ENCODE measurements at regions not wholly inside any gene's neighbourhood (a gene's known extent, or its start where the extent isn't known, plus 50 kb on each side); places are given as distances from the start of the nearest gene placed in this dataset.

DNA sequence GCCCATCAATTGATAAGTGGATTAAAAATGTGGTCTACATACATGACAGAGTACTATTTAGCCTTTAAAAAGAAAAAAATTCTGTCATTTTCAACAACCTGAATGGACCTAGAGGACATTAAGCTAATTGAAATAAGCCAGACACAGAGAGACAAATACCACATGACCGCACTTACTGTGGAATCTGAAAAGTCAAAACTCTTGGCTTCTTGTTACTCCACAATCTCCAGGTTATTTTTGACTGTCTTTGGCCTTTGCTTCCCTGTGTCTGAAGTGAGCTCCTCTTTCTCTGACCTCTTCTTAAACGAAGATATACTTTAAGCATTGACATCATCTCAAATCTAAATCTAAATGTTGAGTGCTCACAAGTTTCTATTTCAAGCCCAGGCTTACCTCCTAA, 265.5 kb upstream of the ADRA1B start:
- no peak overlapping the region for H3K4me3 ChIP-seq (ENCODE audit: low read depth, low read length)
- TF ChIP-seq, protein P1, sequence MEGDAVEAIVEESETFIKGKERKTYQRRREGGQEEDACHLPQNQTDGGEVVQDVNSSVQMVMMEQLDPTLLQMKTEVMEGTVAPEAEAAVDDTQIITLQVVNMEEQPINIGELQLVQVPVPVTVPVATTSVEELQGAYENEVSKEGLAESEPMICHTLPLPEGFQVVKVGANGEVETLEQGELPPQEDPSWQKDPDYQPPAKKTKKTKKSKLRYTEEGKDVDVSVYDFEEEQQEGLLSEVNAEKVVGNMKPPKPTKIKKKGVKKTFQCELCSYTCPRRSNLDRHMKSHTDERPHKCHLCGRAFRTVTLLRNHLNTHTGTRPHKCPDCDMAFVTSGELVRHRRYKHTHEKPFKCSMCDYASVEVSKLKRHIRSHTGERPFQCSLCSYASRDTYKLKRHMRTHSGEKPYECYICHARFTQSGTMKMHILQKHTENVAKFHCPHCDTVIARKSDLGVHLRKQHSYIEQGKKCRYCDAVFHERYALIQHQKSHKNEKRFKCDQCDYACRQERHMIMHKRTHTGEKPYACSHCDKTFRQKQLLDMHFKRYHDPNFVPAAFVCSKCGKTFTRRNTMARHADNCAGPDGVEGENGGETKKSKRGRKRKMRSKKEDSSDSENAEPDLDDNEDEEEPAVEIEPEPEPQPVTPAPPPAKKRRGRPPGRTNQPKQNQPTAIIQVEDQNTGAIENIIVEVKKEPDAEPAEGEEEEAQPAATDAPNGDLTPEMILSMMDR (IDR thresholded peaks at IDR 0.05; ENCODE audit: insufficient read depth, low read depth, low read length, missing control alignments), result no peak

DNA sequence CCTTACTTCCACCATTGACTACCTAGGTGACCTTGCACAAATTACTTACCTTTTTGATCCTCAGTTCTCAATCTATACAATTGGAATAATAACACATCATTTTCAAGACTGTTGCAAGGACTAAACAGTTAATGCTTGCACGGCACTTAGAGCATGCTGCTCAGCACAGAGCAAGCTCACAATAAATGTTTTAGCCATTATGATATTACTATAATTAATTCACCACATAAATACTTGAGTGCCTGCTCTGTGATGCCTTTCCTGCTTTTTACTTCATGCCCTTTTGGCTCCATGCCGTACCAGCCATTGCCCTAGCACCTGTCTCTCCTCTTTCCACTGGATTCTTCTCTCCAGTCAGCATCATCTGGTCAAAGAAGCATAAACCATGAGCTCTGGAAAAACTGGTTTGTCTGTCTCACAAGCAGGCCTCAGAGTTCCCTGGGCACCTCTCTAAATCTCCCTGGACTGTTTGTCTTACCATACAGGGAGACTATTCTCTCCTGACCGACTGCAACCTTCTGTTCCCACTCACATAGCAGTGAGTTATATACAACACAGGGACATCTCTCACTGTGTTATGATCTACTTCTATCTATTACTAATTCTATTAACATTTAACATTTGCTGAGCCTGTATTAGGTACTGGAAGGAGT, 260.4 kb upstream of the ADRA1B start:
- no peak overlapping the region for H3K4me3 ChIP-seq (ENCODE audit: low read depth, low read length)
- no peak for DNase-seq (ENCODE audit: low read depth)
- TF ChIP-seq, protein P1 (IDR thresholded peaks at IDR 0.05; ENCODE audit: insufficient read depth, low read depth, low read length, missing control alignments), result no peak

More for the DNA sequence above, 265.5 kb upstream of the ADRA1B start:
- DNase-seq (ENCODE audit: low read depth), result no peak

DNA sequence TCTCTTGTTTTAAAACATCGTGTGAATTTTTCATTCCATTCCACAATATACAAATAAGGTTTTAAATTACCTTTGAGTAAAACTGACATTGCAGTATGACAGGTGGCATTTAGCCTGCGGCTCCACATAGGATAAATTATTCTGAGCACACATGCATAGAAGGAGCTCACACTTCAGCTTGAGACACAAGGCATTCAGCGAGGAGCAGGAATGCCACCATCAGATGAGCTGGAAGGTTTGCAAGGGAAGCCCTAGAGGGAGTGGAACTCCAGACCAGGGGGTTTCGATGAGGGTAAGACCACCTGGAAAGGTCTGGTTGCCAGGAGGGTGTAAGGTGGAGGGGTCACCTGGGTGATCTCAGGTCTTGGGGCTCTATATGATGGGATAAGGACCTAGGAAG, 259.0 kb upstream of the ADRA1B start:
- no peak overlapping the region for H3K4me3 ChIP-seq (ENCODE audit: low read depth, low read length)
- TF ChIP-seq, protein P1 (IDR thresholded peaks at IDR 0.05; ENCODE audit: insufficient read depth, low read depth, low read length, missing control alignments), result no peak
- no peak for DNase-seq (ENCODE audit: low read depth)

DNA sequence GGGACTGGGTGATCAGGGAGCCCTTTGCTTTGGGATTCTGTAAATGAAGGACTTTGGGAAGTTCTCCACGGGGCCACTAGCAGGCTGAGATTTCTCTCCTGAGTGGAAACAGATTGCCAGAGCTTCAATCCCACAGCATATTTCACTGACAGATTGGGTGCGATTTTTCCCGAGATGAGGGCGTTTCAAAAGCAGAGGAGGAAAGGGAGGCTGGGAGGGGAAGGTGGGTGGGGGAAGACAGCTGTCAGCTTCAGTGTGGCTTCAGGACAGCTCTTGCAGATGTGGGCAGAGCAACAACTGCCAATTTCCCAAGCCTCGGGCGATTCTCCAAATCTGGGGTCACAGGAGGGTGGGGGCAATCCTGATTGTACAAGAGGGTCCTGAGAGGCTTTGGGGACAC, 258.5 kb upstream of the ADRA1B start:
- DNase-seq (ENCODE audit: low read depth), result no peak
- H3K4me3 ChIP-seq (ENCODE audit: low read depth, low read length), result no peak overlapping the region
- TF ChIP-seq, protein P1 (IDR thresholded peaks at IDR 0.05; ENCODE audit: insufficient read depth, low read depth, low read length, missing control alignments), result no peak

DNA sequence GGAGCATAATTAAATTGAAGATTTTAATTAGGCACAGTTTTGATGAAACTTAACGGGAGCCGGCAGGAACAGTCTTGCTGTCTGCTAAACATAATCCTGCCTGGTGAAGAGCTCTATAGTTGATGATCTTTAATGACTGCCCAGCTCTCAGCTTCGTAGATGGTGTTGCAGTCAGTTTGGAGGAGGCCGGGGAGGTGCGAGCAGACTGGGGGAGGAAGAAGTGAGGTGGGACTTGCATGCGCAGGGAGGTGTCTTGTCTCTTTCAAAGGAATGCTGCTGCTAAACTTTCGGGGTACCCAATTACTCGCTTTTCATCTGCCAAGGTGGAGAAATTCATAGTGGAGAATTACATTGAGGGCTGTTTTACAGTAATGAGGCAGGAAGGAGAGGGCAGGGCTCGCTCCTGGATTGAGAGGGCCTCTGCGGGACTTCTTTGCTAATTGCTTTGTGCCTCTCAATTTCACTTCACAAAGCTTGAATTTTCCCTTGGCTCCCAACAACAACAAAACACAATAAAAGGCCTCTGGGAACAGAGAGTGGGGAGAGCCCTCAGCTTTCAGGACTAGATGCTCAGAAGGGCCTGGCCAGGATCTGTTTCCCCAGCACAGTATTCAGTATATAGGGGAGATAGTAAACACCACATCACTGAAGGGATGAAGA, 257.9 kb upstream of the ADRA1B start:
- no peak overlapping the region for H3K4me3 ChIP-seq (ENCODE audit: low read depth, low read length)
- DNase-seq (ENCODE audit: low read depth), result no peak
- TF ChIP-seq, protein P1 (IDR thresholded peaks at IDR 0.05; ENCODE audit: insufficient read depth, low read depth, low read length, missing control alignments), result no peak

DNA sequence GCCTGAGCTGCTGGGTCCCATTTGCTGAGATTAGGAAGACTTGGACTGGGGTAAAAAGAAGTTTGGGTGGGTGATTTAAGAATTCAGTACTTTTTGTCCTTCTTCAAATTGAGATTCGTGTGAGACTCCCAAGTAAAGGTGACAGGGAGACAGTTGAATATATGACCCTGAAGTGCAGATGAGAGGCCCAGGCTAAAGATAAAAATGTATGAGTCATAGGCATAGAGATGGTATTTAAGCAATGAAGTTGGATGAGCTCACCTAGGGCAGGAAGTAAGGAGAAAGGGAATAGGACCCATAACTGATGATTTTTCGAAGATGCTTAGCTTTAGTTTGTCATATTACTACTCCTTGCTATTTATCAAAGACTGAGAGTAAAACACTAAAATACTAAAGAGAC, 255.9 kb upstream of the ADRA1B start:
- no peak overlapping the region for H3K4me3 ChIP-seq (ENCODE audit: low read depth, low read length)
- TF ChIP-seq, protein P1 (IDR thresholded peaks at IDR 0.05; ENCODE audit: insufficient read depth, low read depth, low read length, missing control alignments), result no peak
- no peak for DNase-seq (ENCODE audit: low read depth)

All from GM12865 (cell line).